SIG-M5 treated with dmso at 0.1 percent for 504 hours (cell line): ENCODE measurements at regions not wholly inside any gene's neighbourhood (a gene's known extent, or its start where the extent isn't known, plus 50 kb on each side); places are given as distances from the start of the nearest gene placed in this dataset.
A peak's percentile ranks its signal among the peaks of the same experiment; 100 is the strongest.
"Not testable (repeated sequence)": the region's sequence is repeated elsewhere in the genome, so short reads cannot be mapped to it uniquely, and the experiment has no call there.

Experiments used
- DNase-seq: peaks from one replicate; lab custom pipeline; 2025; ENCODE audit not compliant: unreplicated experiment; lab: John Stamatoyannopoulos, UW

DNA sequence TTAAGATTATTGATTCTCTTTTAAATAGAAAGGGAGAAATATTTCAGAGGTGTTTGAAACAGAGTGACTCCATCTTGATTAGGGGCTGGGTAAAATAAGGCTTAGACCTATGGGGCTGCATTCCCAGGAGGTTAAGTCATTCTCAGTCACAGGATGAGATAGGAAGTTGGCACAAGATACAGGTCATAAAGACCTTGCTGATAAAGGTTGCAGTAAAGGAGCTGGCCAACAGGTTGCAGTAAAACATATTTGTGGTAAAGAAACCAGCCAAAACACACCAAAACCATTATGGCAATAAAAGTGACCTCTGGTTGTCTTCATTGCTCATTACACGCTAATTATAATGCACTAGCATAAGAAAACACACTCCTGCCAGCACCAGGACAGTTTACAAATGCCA, 165.0 kb downstream of the SPIN4 start:
- DNase-seq: no peak

DNA sequence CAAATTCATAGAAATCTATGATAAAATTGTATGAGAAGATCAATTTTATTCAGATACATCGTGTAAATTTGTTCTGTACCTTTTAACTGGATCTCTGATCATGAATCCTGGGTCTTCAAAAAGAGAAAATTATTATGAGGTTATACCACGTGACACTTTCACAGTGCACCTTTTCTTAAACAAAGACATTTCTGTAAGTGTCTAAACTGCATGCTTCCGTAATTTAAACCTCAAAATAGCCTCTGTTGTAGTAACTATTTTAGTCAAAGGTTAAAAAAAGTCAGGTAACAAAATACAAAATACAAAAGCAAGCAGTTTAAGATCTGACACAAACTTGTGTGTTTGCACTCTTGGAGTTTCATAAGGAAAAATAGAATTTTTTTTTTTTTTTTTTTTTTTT, 171.3 kb downstream of the SPIN4 start:
- not testable (repeated sequence) for DNase-seq

DNA sequence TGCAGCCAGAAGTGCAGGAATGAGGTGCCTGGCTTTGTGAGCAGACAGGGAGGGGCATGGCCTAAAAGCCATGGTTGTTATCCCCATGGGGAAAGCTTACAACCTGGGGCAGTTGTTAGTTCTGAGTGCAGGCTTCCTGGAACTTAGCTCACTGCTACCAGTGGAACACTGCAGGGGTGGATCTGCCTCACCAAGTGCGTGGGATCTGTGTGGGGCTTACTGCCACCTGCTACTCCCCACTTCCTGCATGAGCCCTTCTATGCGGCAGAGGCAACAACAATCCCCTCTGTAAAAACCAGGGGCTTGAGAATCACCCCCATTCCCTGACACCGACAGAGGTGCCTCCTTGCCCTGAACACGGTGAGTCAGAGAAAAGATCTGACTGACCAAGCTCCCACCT, 174.6 kb downstream of the SPIN4 start:
- DNase-seq: not testable (repeated sequence)

DNA sequence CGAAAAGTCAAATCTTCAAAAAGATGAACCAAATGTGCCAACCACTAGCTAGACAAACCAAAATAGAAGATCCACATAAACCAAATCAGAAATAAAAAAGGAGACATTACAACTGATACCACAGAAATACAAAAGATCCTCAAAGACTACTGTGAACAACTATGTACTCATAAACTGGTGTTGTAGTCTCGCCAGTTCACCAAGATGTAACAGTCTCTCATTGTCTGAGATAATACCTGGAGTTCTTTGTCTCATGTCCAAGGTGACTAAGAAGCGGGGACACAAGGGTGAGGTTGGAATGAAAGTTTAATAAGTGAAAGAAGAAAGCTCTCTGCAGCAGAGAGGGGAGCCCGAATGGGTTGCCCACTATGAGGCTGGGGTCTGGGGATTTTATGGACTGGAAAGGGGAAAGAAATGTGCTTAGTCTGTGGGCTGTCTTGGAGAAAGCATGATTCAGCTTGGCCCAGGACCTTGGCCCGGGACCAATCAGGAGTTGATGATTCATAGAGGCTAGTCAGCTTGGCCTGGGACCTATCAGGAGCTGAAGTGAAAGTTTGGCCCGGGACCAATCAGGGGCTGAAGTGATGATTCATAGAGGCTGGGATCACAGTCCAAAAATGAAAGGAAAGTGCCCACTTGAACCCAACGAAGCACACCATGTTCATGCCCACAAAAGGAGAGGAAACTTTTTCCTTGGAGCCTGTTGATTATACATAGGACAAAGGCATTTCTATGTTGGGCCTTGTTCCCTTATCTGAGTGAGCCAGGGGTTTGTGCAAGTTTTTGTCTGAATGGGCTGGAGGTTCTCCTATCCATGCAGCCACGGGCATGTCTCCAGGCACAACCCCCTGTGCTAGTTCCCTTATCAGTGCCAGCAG, 177.1 kb downstream of the SPIN4 start:
- not testable (repeated sequence) for DNase-seq

DNA sequence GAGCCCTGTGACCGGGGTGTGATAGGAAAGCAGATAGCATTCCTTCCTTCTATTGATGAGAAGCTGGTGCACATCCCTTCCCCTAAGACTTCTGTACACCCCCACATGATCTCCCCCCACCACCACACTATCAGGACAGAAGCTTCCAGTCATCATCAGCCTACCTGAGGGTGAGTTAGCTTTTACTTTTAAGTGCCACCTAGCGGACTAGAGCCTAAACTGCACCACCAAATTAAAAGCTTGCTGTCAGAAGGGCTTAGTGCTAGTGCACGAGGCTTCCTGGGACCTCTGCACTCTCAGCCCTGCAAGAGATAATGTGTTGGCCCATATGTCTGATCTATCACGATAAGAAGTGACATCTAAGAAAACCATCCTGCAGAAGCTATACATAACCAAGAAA, 181.7 kb downstream of the SPIN4 start:
- not testable (repeated sequence) for DNase-seq

DNA sequence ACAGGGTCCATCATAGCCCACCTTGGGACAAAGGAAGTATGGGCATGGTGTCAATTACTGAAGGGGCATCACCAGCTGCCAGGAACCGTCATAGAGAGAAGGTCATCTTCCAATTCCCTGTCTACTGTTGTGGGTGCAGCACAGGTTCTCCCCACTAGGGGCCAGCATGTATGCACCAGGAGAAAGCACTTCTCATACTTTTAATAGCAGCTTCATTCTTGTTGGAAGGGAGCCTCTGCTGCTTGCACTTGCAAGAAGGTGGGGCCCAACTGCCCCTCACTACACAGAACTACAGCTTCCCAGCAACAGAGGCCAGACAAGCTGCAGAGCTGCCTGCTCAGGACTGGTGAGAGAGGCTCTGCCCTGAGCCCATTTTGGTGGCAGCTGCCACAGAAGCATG, 182.2 kb downstream of the SPIN4 start:
- not testable (repeated sequence) for DNase-seq

DNA sequence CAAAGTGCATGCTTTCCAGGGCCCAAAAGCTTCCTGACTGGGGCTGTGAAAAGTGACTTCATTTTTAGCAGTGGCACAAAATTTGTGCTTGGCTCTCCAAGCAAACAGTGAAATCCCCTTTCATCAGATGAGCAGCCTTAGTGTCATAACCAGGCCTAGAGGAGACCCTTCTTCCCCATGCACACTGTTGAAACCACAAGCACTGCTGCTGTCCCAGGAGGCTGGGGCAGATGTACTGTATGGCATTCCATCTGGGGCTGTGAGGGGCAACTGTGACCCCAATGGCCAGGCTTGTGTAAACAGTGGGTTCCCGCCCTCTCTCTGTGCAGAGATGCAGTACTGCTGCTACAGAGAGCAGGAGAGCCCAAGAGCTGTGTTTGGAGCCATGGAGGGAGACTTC, 184.1 kb downstream of the SPIN4 start:
- DNase-seq: not testable (repeated sequence)

DNA sequence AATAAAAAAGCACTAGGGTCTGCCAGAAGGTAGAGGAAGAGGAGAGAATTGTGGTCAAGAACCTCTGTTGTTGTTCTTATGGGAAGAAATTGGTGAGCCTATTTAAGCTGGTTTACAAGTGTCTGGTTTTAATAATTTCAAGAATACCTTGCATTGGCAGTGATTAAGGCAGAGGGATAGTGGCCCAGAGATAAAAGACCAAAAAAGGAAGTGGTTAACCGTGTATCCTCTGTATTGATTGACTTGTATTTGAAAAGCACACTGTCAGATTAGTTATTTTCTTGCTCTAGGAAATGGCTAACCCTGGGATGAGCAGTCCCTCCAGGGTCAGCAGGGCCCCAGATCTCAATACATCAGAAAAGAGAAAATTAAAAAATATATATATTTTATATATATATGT, 190.1 kb downstream of the SPIN4 start:
- not testable (repeated sequence) for DNase-seq

DNA sequence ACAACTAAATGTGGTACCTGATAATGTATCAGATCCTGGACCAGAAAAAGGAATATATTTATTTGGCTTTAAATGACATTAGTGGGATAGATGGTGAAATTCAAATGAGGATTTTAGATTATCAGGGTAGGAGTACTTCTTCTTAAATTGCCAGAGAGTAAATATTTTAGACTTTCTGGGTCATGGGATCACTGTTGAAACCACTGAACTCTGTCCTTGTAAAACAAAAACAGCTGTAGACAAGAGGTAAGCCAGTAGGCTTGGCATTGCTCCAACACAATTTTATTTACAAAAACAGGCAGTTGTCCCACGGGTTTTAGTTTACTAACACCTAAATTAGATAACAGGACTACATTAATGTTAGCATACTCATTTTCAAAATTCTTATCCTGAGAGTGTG, 190.8 kb downstream of the SPIN4 start:
- DNase-seq: not testable (repeated sequence)

DNA sequence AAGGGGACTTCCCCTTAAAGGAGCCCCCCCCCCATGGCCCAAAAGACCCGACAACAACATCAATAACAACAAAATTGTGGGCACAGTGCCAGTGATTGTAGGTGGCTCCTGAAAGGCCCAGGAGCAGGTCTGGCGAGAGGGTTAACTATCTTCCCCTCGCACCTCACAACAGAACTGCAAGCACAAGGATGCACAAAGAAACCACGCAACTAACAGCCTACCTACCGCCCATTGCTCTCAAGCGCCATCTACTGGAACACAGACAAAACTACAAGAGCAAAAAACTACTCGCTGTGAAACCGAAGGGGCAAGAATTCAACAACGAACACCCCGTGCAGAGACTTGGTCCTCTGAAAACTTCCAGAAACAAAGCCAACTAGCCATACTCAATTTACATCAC, 205.6 kb downstream of the SPIN4 start:
- DNase-seq: not testable (repeated sequence)

DNA sequence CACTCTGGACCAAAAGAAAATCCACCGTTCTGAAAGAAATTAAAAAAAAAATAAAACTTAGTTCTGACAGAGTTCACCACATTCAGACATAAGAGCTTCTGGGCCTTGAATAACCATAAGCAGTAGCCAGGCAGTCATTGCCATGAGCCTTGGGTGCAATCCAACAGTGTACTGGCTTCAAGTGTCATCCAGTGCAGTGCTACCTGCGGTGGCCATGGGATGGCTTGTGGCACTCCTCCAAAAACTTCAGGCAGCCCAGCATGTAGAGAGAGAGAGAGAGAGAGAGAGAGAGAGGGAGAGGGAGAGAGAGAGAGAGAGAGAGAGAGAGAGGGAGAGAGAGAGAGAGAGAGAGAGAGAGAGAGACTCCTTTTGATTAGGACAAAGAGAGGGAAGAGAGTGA, 208.5 kb downstream of the SPIN4 start:
- DNase-seq: not testable (repeated sequence)

DNA sequence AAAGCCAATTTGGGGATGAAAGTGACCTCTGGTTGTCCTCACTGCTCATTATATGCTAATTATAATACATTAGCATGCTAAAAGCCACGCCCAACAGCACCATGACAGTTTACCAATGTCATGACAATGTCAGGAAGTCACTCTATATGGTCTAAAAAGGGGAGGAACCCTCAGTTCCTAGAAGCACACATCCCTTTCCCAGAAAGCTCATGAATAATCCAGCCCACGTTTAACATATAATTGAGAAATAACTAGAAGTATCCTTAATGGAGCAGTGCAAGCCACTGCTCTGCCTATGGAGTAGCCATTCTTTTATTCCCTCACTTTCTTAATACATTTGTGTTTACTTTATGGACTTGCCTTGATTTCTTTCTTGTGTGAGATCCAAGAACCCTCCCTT, 215.3 kb downstream of the SPIN4 start:
- not testable (repeated sequence) for DNase-seq

DNA sequence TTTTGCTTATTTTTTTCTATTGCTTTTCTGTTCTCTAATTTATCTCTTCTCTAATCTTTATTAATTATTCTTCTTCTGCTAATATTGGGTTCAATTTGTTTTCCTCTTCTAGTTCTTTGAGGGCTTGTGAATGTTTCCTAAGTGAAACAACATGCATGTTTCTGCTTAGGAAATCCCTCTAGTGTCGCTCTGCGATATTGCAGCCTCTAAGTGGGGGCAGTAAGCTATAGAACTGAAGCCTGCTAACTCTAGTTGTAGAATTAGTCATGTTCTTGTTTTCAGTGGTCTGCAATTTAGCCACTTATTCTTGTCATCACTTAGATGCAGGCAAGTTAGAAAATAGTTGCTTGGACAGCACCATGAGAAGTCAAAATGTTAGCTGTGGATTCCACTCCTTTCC, 222.6 kb downstream of the SPIN4 start:
- DNase-seq: peak; percentile 27

DNA sequence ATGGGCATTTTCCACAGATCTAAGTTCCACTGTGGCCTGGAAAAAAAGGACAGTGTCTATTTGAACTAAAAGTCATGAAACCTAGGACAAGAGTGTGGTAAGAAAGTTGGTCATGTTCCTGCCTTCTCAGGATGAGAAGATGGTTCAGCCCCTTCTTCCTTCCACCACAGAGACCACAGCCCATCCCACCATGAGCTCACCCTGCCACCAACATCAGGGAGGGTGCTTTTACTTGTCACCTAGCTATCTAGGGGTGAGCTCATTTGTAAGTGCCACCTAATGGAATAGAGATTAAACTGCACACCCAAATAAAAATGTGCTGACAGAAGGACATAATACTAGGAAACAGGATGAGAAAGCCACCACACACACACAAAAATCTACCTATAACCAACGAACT, 235.9 kb downstream of the SPIN4 start:
- DNase-seq: no peak

DNA sequence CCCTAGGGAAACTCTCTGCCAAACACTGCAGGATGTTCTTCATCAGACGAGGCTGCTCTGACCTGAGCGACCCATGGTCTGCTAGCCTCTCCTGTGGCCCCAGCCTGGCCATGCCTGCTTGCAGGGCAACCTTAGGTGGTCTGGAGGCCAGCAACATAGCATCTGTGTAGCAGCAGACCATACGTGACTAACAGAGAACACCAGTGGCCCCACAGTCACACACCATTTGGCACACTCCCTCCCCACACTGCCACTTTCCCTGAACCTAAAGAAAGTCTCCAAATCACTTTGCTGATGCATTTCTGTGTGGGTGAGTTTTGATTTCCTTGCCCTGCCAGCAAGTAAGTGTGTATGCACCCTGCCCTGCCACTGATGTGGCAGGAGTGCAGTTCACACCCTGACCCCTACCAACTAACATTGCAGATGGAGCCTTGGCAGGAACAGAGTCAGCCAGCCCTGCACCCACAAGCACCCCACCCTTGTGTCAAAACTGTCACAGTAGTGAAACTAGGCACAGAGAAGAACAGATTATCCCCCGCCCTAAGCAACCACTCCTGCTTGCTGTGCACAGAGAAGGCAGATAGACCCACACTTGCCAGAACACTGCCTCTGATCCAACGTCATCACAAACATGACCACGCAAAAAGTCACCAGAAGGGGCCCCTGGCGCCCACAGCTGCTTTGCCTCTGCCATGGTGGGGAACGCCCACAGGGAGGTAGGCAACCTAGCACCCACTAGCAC, 249.1 kb downstream of the SPIN4 start:
- DNase-seq: no peak

DNA sequence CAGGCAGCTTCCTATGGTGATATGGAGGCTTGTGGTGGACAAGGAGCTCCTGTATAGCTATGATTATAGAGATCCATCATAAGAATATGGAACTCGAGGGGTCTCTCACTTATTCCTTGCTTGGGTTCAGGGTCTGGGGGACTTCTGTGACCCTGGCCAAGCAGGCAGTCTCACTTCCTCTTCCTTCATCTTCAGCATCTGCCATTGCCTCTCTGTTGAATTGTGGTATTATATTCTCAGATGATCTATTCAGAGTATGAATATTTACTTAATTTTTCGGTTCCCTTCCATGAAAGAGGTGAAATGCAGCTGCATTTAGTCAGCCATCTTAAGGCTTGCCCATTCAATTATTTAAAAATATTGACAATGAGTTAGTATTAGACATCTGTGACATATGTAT, 292.9 kb downstream of the SPIN4 start:
- no peak for DNase-seq

DNA sequence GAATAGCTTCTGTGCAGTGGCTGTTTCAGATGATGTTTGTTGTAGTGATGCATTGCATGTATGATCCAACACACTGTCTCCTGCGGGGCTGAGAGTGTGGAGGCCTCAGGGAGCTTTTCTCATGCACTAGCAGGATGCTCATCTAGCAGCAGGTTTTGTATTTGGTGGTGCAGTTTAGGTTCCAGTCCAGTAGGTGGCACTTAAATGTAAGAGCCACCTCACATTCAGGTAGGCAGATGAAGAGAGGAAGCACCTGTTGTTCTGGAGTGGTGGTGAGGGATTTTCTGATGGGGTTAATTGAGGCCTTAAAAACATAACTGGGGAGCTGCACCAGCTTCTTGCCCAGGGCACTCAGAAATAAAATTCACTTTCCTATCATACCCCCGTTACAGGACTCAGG, 300.9 kb downstream of the SPIN4 start:
- DNase-seq: no peak

DNA sequence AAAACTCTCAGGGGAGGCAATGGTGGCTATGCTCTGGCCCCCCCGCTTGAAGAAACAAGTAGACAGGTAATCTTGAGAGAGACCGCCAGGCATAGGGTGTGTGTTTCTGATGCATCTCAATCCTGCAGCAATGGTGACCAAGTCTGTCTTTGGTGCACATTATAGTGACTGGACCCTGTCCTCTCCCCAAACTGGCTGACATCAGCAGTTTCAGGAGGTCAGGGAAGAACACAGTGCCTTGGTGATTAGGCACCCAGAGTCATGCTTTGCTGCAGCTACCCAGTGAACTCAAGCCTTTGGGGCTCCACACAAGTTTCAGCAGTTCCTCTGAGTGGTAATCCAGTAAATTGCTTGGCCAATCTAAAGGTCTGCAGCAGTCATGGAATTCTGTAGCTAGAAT, 318.3 kb downstream of the SPIN4 start:
- no peak for DNase-seq

DNA sequence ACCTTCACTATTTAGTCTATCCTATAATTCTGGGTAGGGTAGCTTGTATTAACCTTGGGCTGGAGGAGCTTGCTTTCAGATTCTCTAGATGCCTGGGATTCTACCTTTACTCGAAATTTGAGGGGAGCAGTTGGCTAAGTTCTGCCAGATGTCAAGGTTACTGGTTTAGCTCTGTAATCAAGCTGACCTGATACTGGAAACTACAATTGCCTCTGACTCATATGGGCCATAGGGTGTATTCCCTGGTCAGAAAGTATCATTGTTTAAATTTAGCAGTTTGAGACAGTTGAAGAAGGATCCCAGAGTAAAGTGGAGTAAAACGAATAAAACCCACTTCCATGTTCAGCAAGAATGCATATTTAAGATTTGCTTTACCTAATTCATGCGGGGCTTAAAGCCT, 337.6 kb downstream of the SPIN4 start:
- DNase-seq: no peak

DNA sequence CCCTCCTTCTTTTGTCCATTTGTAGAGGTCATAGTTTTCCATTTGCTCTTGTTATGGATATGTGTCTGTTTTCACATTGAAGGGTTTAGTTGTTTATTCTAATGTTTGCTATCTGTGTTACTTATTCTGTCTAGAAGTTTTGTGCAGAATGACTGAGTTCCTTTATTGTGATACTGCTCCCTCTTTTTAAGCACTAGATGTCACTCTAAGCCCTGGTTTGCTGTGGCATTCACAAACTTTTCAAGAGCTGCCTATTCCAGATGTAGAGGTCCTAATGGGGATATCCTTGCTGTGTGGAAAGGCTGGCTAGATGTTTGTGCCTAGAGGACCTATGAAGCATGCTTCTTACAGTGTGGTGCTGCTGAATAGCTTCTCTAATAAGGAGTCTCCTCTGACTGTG, 338.6 kb downstream of the SPIN4 start:
- DNase-seq: peak; percentile 3

DNA sequence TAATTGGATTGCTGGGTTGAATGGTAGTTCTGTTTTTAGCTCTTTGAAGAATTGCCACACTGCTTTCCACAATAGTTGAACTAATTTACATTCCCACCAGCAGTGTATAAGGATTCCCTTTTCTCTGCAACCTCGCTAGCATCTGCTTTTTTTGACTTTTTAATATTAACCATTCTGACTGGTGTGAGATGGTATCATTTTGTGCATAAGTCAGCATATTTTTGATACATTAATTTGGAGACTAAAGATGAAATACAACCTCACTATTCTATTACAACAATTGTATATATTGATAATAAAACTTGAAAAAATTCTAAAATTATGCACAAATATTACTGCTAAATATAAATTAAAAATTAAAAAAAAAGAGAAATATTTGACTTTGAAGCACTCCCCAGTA, 350.9 kb downstream of the SPIN4 start:
- DNase-seq: not testable (repeated sequence)
